NCI-H774 (cell line): ENCODE measurements at regions not wholly inside any gene's neighbourhood (a gene's known extent, or its start where the extent isn't known, plus 50 kb on each side); places are given as distances from the start of the nearest gene placed in this dataset.
"Not testable (repeated sequence)": the region's sequence is repeated elsewhere in the genome, so short reads cannot be mapped to it uniquely, and the experiment has no call there.

Source experiments
- DNase-seq: peaks from one replicate; lab custom pipeline; 2025; lab: John Stamatoyannopoulos, UW

GRCh38 chrX:85529141-85529540, 149.7 kb upstream of the POF1B start:
- not testable (repeated sequence) for DNase-seq

GRCh38 chrX:85517994-85518718, 138.7 kb upstream of the POF1B start:
- no peak for DNase-seq

GRCh38 chrX:85516131-85516530, 136.7 kb upstream of the POF1B start:
- DNase-seq: no peak

GRCh38 chrX:85506871-85507270, 127.4 kb upstream of the POF1B start:
- DNase-seq: no peak

GRCh38 chrX:85505801-85506200, 126.3 kb upstream of the POF1B start:
- DNase-seq: no peak

- DNase-seq: no peak
Observed at GRCh38 chrX:85504381-85504780, 124.9 kb upstream of the POF1B start.

GRCh38 chrX:85503258-85504158, 124.0 kb upstream of the POF1B start:
- DNase-seq: no peak

- DNase-seq: no peak
Observed at GRCh38 chrX:85501349-85501748, 121.9 kb upstream of the POF1B start.

- no peak for DNase-seq
Observed at GRCh38 chrX:85499400-85499799, 119.9 kb upstream of the POF1B start.

- DNase-seq: no peak
Observed at GRCh38 chrX:85493821-85494220, 114.4 kb upstream of the POF1B start.

- no peak for DNase-seq
Observed at GRCh38 chrX:85454295-85454694, 74.8 kb upstream of the POF1B start.

- no peak for DNase-seq
Observed at GRCh38 chrX:85444613-85445012, 65.1 kb upstream of the POF1B start.
